IMR-90 (cell line): ENCODE measurements at regions not wholly inside any gene's neighbourhood (a gene's known extent, or its start where the extent isn't known, plus 50 kb on each side); places are given as distances from the start of the nearest gene placed in this dataset.

Source experiments
- ATAC-seq: fragments of 200-7000 bp; cut with Tn5 transposase; 2 replicates; pipeline ENCODE4 v1.9.1; 2020; ENCODE audit warnings: low read depth, mild to moderate bottlenecking, moderate library complexity
- BruUV-seq: library from RNA; stranded (reverse); fragments of 400-500 nt; replicated peaks from 2 replicates; lab custom pipeline; 2021; lab: Mats Ljungman, UMichigan
- CTCF ChIA-PET: fragments of 300-600 bp; formaldehyde crosslinking; extraction: SDS; loops from one replicate; lab custom pipeline; 2021; ENCODE audit warnings: antibody characterized with exemption; lab: Yijun Ruan, JAX
- POLR2A ChIA-PET: fragments of 300-600 bp; sonication (Branson Sonifier 250); formaldehyde crosslinking; loops from one replicate; lab custom pipeline; 2022; ENCODE audit warnings: antibody characterized with exemption; ENCODE audit not compliant: unreplicated experiment; lab: Charles Lee
- DNase-seq: peaks from one replicate; pipeline ENCODE4 v3.0.0; 2013
- H2AFZ ChIP-seq: replicated peaks from 2 replicates; pipeline ENCODE3; 2013; ENCODE audit warnings: low read length, mild to moderate bottlenecking; ENCODE audit not compliant: poor library complexity
- H2AK5ac ChIP-seq: 2 replicates; pipeline ENCODE4 v1.6.1; 2013; ENCODE audit warnings: low read depth, low read length, inconsistent platforms
- H2AK9ac ChIP-seq: replicated peaks from 2 replicates; pipeline ENCODE3; 2013; ENCODE audit warnings: mild to moderate bottlenecking, low read depth, low read length, moderate library complexity; ENCODE audit not compliant: poor library complexity
- H2BK120ac ChIP-seq: 2 replicates; pipeline ENCODE4 v1.6.1; 2013; ENCODE audit warnings: low read depth, low read length, inconsistent platforms
- H2BK15ac ChIP-seq: 3 replicates; pipeline ENCODE4 v1.6.1; 2013; ENCODE audit warnings: low read depth, low read length, inconsistent platforms
- H2BK20ac ChIP-seq: 2 replicates; pipeline ENCODE4 v1.6.1; 2013; ENCODE audit warnings: low read depth, mild to moderate bottlenecking, inconsistent platforms, low read length, moderate library complexity
- H2BK5ac ChIP-seq: 2 replicates; pipeline ENCODE4 v1.6.1; 2013; ENCODE audit warnings: mild to moderate bottlenecking, low read depth, low read length, inconsistent platforms; ENCODE audit not compliant: poor library complexity, severe bottlenecking
- H3K14ac ChIP-seq: replicated peaks from 2 replicates; pipeline ENCODE4 v1.6.1; 2013; ENCODE audit warnings: low read depth, low read length, inconsistent platforms
- H3K18ac ChIP-seq: 2 replicates; pipeline ENCODE4 v1.6.1; 2013; ENCODE audit warnings: low read depth, low read length, control low read depth
- H3K23ac ChIP-seq: 2 replicates; pipeline ENCODE4 v1.6.1; 2013; ENCODE audit warnings: low read depth, low read length, inconsistent platforms
- H3K27ac ChIP-seq: 2 replicates; pipeline ENCODE4 v1.5.1; 2013; ENCODE audit warnings: mild to moderate bottlenecking, control low read depth, low read length; ENCODE audit not compliant: insufficient read depth
- H3K27me3 ChIP-seq: 2 replicates; pipeline ENCODE4 v1.6.1; 2013; ENCODE audit warnings: low read length; ENCODE audit not compliant: control insufficient read depth, insufficient read depth
- H3K36me3 ChIP-seq: 2 replicates; pipeline ENCODE4 v1.6.1; 2013; ENCODE audit warnings: low read length, mixed read lengths; ENCODE audit not compliant: control insufficient read depth, insufficient read depth
- H3K4ac ChIP-seq: 2 replicates; pipeline ENCODE4 v1.6.1; 2013; ENCODE audit warnings: low read depth, low read length, inconsistent platforms
- H3K4me1 ChIP-seq: 2 replicates; pipeline ENCODE4 v1.6.1; 2013; ENCODE audit warnings: low read length, mixed read lengths; ENCODE audit not compliant: control insufficient read depth, insufficient read depth
- H3K4me2 ChIP-seq: 2 replicates; pipeline ENCODE4 v1.6.1; 2013; ENCODE audit warnings: low read depth, mild to moderate bottlenecking, control low read depth, low read length, moderate library complexity
- H3K4me3 ChIP-seq: 2 replicates; pipeline ENCODE4 v1.5.1; 2013; ENCODE audit warnings: low read depth, mild to moderate bottlenecking, control low read depth, low read length, moderate library complexity; ENCODE audit not compliant: insufficient read depth
- H3K56ac ChIP-seq: 2 replicates; pipeline ENCODE4 v1.6.1; 2013; ENCODE audit warnings: low read length, inconsistent platforms; ENCODE audit not compliant: insufficient read depth; ENCODE audit errors: extremely low read depth
- H3K79me1 ChIP-seq, 2 experiments: 2 replicates each; pipeline ENCODE4 v1.6.1; 2013; ENCODE audit warnings: low read length in 2 of 2, inconsistent platforms in 1 of 2, low read depth in 1 of 2
- H3K9ac ChIP-seq: 2 replicates; pipeline ENCODE4 v1.6.1; 2013; ENCODE audit warnings: low read depth, low read length, control low read depth
- H3K9me1 ChIP-seq: 2 replicates; pipeline ENCODE4 v1.6.1; 2013; ENCODE audit warnings: low read length, inconsistent platforms; ENCODE audit not compliant: insufficient read depth
- H3K9me3 ChIP-seq: 2 replicates; pipeline ENCODE4 v1.6.1; 2013; ENCODE audit warnings: low read length; ENCODE audit not compliant: control insufficient read depth, insufficient read depth
- H4K20me1 ChIP-seq: 2 replicates; pipeline ENCODE4 v1.6.1; 2013; ENCODE audit warnings: low read length, inconsistent platforms; ENCODE audit not compliant: insufficient read depth
- H4K5ac ChIP-seq: 2 replicates; pipeline ENCODE4 v1.6.1; 2013; ENCODE audit warnings: mild to moderate bottlenecking, low read depth, low read length, control low read depth
- H4K8ac ChIP-seq, 2 experiments: 2 replicates each; pipeline ENCODE4 v1.6.1; 2013; ENCODE audit warnings: low read depth in 2 of 2, low read length in 2 of 2, control low read depth in 1 of 2, inconsistent platforms in 1 of 2
- H4K91ac ChIP-seq: 2 replicates; pipeline ENCODE4 v1.6.1; 2013; ENCODE audit warnings: low read depth, low read length, inconsistent platforms; ENCODE audit not compliant: insufficient read depth
- FOS ChIP-seq: fragments of 150-350 bp; IDR thresholded peaks from 2 replicates; pipeline ENCODE4 v1.6.1; 2016; ENCODE audit warnings: low read depth, low read length
- MAZ ChIP-seq: IDR thresholded peaks from 2 replicates; pipeline ENCODE4 v1.6.1; 2012; ENCODE audit warnings: low read depth, mild to moderate bottlenecking, low read length, improper control_type of control experiment, moderate library complexity, borderline replicate concordance
- MXI1 ChIP-seq: IDR thresholded peaks from 2 replicates; pipeline ENCODE4 v1.6.1; 2012; ENCODE audit warnings: low read depth, mild to moderate bottlenecking, low read length, moderate library complexity, borderline replicate concordance
- WGBS, 2 experiments: methylation state at CpG; one replicate each; pipeline versions ENCODE4 v1.1.5 to v1.1.7; 2013; ENCODE audit warnings: missing lambda C conversion rate in 2 of 2; ENCODE audit not compliant: insufficient read length in 1 of 2; ENCODE audit errors: extremely low coverage in 2 of 2; 5-methylcytosine and 5-hydroxymethylcytosine counted together
- dilution Hi-C: fragments of 300-500 bp; cut with HindIII; formaldehyde crosslinking; loops from one replicate; pipeline ENCODE4 v1.14.3; 2018; ENCODE audit warnings: low sequenced_read_pairs; ENCODE audit not compliant: unreplicated experiment
- in situ Hi-C: fragments of 300-500 bp; cut with MboI; formaldehyde crosslinking; loops from 3 replicates; pipeline ENCODE4 v1.14.3; 2019; ENCODE audit warnings: low sequenced_read_pairs, inconsistent platforms, mixed read lengths
- intact Hi-C: fragments of 100-400 bp; cut with micrococcal nuclease; formaldehyde crosslinking; loops from 2 replicates; pipeline ENCODE4 v1.10.0; 2022
- TF ChIP-seq, protein P1 (sequence below): fragments of 150-350 bp; IDR thresholded peaks from 2 replicates; pipeline ENCODE4 v1.6.1; 2017; ENCODE audit warnings: mild to moderate bottlenecking, antibody characterized with exemption, low read length, low read depth

DNA sequence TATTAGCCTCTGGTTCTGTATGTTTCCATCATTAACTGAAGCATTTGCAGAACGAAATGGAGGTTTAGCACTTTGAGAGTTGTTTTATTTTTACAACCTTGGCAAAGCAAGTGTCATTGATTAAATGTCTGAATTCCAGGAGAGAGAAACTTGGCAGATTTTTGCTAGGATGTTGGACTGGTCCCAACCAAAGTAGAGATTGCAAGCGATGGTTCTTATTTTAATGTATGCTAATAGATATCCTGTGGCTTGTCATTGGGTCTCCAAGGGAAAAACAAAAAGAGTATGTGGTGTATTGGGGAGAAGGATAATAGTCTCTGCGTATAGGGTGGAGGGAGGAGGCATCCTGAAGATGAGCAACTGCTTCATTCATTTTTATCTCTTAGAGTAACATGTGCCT, 457.2 kb upstream of the RUNX1 start:
- H2AK5ac ChIP-seq, result no peak overlapping the region
- H3K9me3 ChIP-seq, result no peaks in the 10 kb centered on the region
- H4K5ac ChIP-seq, result no peak overlapping the region
- H3K4me3 ChIP-seq, result no peak overlapping the region
- POLR2A ChIA-PET, result no interaction called here
- no peak overlapping the region for H3K9ac ChIP-seq
- no peaks in the 10 kb centered on the region for H3K36me3 ChIP-seq
- H2BK15ac ChIP-seq, result no peak overlapping the region
- H3K4me2 ChIP-seq, result no peak overlapping the region
- no peak overlapping the region for H3K18ac ChIP-seq
- H3K27ac ChIP-seq, result no peak overlapping the region
- peaks cover 5% of the 10 kb centered on the region; the same call in 1 of the 2 replicates for H3K4me1 ChIP-seq
- in situ Hi-C loops (no loop called here), dilution Hi-C loops (no loop called here), intact Hi-C loops (loop anchor here (10.0 kb wide), 2 partner anchors 438 to 452 kb away; no protein-coding TSS in a partner anchor)
- peaks cover 5% of the 10 kb centered on the region; the same call in 1 of the 2 replicates for H3K9me1 ChIP-seq
- no peak for DNase-seq
- no peak overlapping the region for H2BK20ac ChIP-seq
- no peak overlapping the region for H3K4ac ChIP-seq
- ATAC-seq, result no peak
- H3K23ac ChIP-seq, result no peak overlapping the region
- no peaks in the 10 kb centered on the region for H3K79me1 ChIP-seq
- no peak overlapping the region for H2AFZ ChIP-seq
- H3K27me3 ChIP-seq, result no peaks in the 10 kb centered on the region
- H4K20me1 ChIP-seq, result no peaks in the 10 kb centered on the region
- no TSS peak for BruUV-seq
- H4K8ac ChIP-seq, result no peak overlapping the region
- no peak overlapping the region for H2AK9ac ChIP-seq
- WGBS, 2 experiments, result no CpG with 5 or more reads among the region's 3 CpGs
- no peak for TF ChIP-seq FOS
- TF ChIP-seq MAZ, result no peak
- TF ChIP-seq, protein P1, sequence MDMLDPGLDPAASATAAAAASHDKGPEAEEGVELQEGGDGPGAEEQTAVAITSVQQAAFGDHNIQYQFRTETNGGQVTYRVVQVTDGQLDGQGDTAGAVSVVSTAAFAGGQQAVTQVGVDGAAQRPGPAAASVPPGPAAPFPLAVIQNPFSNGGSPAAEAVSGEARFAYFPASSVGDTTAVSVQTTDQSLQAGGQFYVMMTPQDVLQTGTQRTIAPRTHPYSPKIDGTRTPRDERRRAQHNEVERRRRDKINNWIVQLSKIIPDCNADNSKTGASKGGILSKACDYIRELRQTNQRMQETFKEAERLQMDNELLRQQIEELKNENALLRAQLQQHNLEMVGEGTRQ, result no peak
- no peak for TF ChIP-seq MXI1
- CTCF ChIA-PET, result no interaction called here
- no peak overlapping the region for H2BK5ac ChIP-seq
- H4K91ac ChIP-seq, result no peak overlapping the region
- H3K56ac ChIP-seq, result no peak overlapping the region
- H3K14ac ChIP-seq, result no peak overlapping the region
- no peak overlapping the region for H2BK120ac ChIP-seq
